Muscle of leg (tissue), 3 donors: ENCODE measurements at regions not wholly inside any gene's neighbourhood (a gene's known extent, or its start where the extent isn't known, plus 50 kb on each side); places are given as distances from the start of the nearest gene placed in this dataset.
A peak's percentile ranks its signal among the peaks of the same experiment; 100 is the strongest.

Source experiments
- DNase-seq: peaks from one replicate; pipeline ENCODE4 v3.0.0; 2013
- H3K27ac ChIP-seq: one replicate; pipeline ENCODE4 v1.5.1; 2013; ENCODE audit warnings: mild to moderate bottlenecking, low read length, control low read depth
- H3K27me3 ChIP-seq: one replicate; pipeline ENCODE4 v1.6.1; 2013; ENCODE audit warnings: low read length; ENCODE audit not compliant: control insufficient read depth, insufficient read depth
- H3K36me3 ChIP-seq: one replicate; pipeline ENCODE4 v1.6.1; 2013; ENCODE audit warnings: low read length; ENCODE audit not compliant: control insufficient read depth, insufficient read depth
- H3K4me1 ChIP-seq: one replicate; pipeline ENCODE4 v1.6.1; 2013; ENCODE audit warnings: low read length; ENCODE audit not compliant: control insufficient read depth, insufficient read depth
- H3K4me3 ChIP-seq: one replicate; pipeline ENCODE4 v1.5.1; 2013; ENCODE audit warnings: low read length, control low read depth
- H3K9me3 ChIP-seq: replicated peaks from 2 replicates; pipeline ENCODE4 v1.6.1; 2013; ENCODE audit warnings: low read depth, low read length; ENCODE audit not compliant: control insufficient read depth
- WGBS: methylation state at CpG from one replicate; pipeline ENCODE4 v1.1.5; 2013; ENCODE audit warnings: missing lambda C conversion rate; ENCODE audit not compliant: insufficient coverage; 5-methylcytosine and 5-hydroxymethylcytosine counted together

DNA sequence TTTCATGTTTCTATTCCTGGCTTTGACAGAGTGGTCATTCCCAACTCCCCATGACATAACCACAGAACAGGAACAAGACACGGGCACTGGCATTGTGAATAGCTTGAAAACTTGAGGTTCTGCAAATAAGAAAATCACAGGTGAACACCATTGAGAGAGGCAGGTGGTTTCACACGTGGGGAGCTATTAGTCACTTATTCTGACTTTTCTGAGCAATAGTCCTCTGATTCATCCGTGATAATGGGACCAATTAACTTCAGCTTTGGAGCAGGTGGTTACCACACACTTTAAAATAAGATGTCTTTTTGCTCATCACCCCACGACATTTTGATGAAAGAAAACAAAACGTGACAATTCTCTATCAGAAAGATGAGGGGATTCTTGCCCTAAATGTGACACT is 224.7 kb downstream of the KLF13 start:
- no peaks in the 10 kb centered on the region for H3K27me3 ChIP-seq

GRCh38 chr15:31552482-31553099 is 226.0 kb downstream of the KLF13 start:
- DNase-seq = no peak
- Histone ChIP-seq H3K27ac (no peak overlapping the region), H3K4me3 (no peak overlapping the region), H3K4me1 (no peaks in the 10 kb centered on the region), H3K27me3 (no peaks in the 10 kb centered on the region), H3K9me3 (no peaks in the 10 kb centered on the region), H3K36me3 (no peaks in the 10 kb centered on the region)
- WGBS = 86% methylated on average over 11 of the region's 13 CpGs

More for the DNA sequence above, 224.7 kb downstream of the KLF13 start:
- H3K9me3 ChIP-seq = no peaks in the 10 kb centered on the region
- no peak for DNase-seq
- 100% methylated on average over 2 of the region's 5 CpGs for WGBS
- H3K36me3 ChIP-seq = no peaks in the 10 kb centered on the region
- H3K27ac ChIP-seq = no peak overlapping the region
- no peaks in the 10 kb centered on the region for H3K4me1 ChIP-seq
- H3K4me3 ChIP-seq = no peak overlapping the region

- Histone ChIP-seq H3K27ac (no peak overlapping the region), H3K4me3 (no peak overlapping the region), H3K9me3 (no peaks in the 10 kb centered on the region), H3K27me3 (no peaks in the 10 kb centered on the region), H3K36me3 (no peaks in the 10 kb centered on the region), H3K4me1 (no peaks in the 10 kb centered on the region)
- peak; percentile 46 for DNase-seq
- WGBS = 40% methylated on average over 7 of the region's 8 CpGs
Observed at GRCh38 chr15:31554261-31554660, 227.6 kb downstream of the KLF13 start.

DNA sequence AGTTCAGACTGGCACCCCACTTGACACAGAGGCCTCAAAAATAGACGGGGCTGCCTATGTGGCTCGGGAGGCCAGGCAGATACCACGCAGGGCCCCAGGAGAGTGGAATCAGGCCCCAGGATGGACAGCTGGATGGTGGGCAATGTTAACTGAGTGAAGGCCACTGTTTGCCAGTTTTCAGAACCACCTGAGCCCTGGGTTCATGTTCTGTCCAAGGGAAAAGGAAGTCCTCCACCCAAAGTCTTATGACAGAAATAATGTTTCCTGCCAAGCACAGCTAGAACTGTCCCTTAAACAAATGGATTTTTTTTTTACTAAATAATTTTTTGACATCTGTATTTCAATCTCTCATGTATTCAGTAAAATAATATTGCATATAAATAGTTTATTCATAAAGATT is 228.4 kb downstream of the KLF13 start:
- Histone ChIP-seq H3K27me3 (no peaks in the 10 kb centered on the region), H3K36me3 (no peaks in the 10 kb centered on the region), H3K4me3 (no peak overlapping the region), H3K27ac (no peak overlapping the region), H3K9me3 (no peaks in the 10 kb centered on the region), H3K4me1 (no peaks in the 10 kb centered on the region)
- WGBS = 89% methylated on average over 3 of the region's 3 CpGs
- DNase-seq = no peak

DNA sequence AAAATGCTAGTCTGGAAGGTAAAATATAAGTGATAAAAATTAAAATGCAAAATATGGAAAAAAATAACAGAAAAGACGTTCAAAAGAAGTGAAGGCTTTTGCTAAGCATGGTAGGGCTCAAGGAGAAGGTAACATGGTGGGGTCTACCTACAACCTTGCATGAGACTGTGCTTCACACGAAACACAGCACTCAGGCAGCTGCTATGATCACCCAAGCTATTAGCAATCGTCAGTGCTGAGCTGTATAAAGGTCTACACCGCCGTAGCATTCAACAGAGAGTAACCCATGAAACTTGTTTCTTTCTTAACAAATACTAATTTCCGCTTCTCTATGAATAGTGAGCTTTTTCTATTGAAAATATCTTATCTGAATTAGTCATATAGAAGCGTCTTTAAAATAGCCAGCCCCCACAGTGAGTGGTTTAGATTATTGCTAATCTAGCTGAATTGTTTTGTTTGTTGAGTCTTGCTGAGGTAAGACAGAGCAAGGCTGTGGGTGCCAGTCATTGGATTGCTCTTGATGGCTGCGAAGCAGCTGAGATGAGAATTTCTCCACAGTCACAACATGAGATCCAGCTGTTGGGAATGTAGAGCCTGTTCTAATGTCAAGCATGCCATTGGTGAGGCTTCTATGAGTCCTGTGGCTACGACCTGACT is 230.0 kb downstream of the KLF13 start:
- Histone ChIP-seq H3K36me3 (no peaks in the 10 kb centered on the region), H3K4me3 (no peak overlapping the region), H3K27me3 (no peaks in the 10 kb centered on the region), H3K27ac (no peak overlapping the region), H3K4me1 (no peaks in the 10 kb centered on the region), H3K9me3 (no peaks in the 10 kb centered on the region)
- WGBS = 82% methylated on average over 5 of the region's 9 CpGs
- DNase-seq = no peak

DNA sequence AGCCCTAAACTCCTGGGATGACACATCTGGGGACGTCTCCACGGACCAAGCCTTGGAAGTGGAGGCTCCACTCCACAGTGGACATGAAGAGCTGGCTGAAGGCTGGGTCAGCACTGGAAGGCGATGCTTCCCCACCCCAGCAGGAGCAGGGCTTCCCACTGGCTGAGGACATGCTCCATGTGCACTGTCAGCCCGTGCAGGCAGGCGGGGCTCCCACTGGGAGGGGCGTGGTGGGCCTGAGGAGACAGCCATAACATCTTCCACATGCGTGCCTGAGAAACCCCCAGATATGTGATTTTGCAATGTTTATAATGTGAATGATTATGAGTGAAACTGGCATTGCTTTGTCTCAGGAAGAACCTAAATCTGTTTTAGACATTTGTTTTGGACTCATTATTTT is 231.3 kb downstream of the KLF13 start:
- DNase-seq = no peak
- 50% methylated on average over 2 of the region's 7 CpGs for WGBS
- H3K4me3 ChIP-seq = no peak overlapping the region

GRCh38 chr15:31558840-31559239 is 232.2 kb downstream of the KLF13 start:
- no peaks in the 10 kb centered on the region for H3K4me1 ChIP-seq

More for the DNA sequence above, 231.3 kb downstream of the KLF13 start:
- Histone ChIP-seq H3K4me1 (no peaks in the 10 kb centered on the region), H3K9me3 (no peaks in the 10 kb centered on the region), H3K27ac (no peak overlapping the region), H3K36me3 (no peaks in the 10 kb centered on the region), H3K27me3 (no peaks in the 10 kb centered on the region)

DNA sequence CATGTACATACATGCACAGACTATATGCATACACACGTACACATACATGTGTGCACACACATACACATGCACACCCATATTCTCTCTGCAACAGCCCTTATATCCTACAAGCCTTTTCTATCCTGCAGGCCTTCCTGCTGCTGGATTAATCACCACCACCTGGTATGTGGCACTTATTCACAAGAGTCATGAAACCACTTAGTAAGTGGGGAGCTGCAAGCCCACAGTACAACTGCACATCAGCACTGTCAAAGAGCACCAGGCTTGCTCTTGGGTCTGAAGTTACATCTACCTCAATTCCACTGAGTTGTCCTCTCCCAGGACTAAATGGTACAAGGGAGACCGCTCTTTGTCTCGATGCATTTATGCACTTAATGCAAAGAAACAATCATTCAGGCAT is 233.2 kb downstream of the KLF13 start:
- Histone ChIP-seq H3K36me3 (no peaks in the 10 kb centered on the region), H3K9me3 (no peaks in the 10 kb centered on the region), H3K4me1 (no peaks in the 10 kb centered on the region), H3K27ac (no peak overlapping the region), H3K27me3 (no peaks in the 10 kb centered on the region), H3K4me3 (no peak overlapping the region)
- 65% methylated on average over 3 of the region's 3 CpGs for WGBS
- no peak for DNase-seq

More at GRCh38 chr15:31558840-31559239, 232.2 kb downstream of the KLF13 start:
- no peak overlapping the region for H3K4me3 ChIP-seq
- no peak for DNase-seq
- H3K9me3 ChIP-seq = no peaks in the 10 kb centered on the region
- no peaks in the 10 kb centered on the region for H3K27me3 ChIP-seq
- H3K27ac ChIP-seq = no peak overlapping the region
- WGBS = 88% methylated on average over 6 of the region's 12 CpGs
- no peaks in the 10 kb centered on the region for H3K36me3 ChIP-seq

GRCh38 chr15:31560643-31561042 is 234.0 kb downstream of the KLF13 start:
- Histone ChIP-seq H3K27me3 (no peaks in the 10 kb centered on the region), H3K36me3 (no peaks in the 10 kb centered on the region), H3K4me3 (no peak overlapping the region), H3K4me1 (no peaks in the 10 kb centered on the region), H3K27ac (no peak overlapping the region), H3K9me3 (no peaks in the 10 kb centered on the region)
- no peak for DNase-seq
- WGBS = 40% methylated on average over 2 of the region's 4 CpGs

- DNase-seq = no peak
- no peaks in the 10 kb centered on the region for H3K9me3 ChIP-seq
- H3K27me3 ChIP-seq = no peaks in the 10 kb centered on the region
- WGBS = 92% methylated on average over 3 of the region's 7 CpGs
- no peak overlapping the region for H3K4me3 ChIP-seq
- H3K4me1 ChIP-seq = no peaks in the 10 kb centered on the region
- no peak overlapping the region for H3K27ac ChIP-seq
- H3K36me3 ChIP-seq = no peaks in the 10 kb centered on the region
Observed at GRCh38 chr15:31561156-31561555, 234.5 kb downstream of the KLF13 start.
